ENCODE measurements at regions not wholly inside any gene's neighbourhood (a gene's known extent, or its start where the extent isn't known, plus 50 kb on each side); places are given as distances from the start of the nearest gene placed in this dataset.

GRCh38 chr16:74053312-74053711, 243.3 kb upstream of the PSMD7 start:
- Histone ChIP-seq H3K36me3 (ENCODE audit: control insufficient read depth in 2 of 4, insufficient read depth in 4 of 4, low read length in 3 of 4) (no peaks in the 10 kb centered on the region), H3K9ac (replicated peaks in 1 of 4; ENCODE audit: extremely low read depth in 1 of 4, low read depth in 3 of 4, low read length in 3 of 4) (no peak overlapping the region), H3K27me3 (replicated peaks in 1 of 4; ENCODE audit: control insufficient read depth in 3 of 4, extremely low read depth in 1 of 4, insufficient read depth in 3 of 4, low read length in 3 of 4) (no peaks in the 10 kb centered on the region), H3K79me2 (ENCODE audit: control insufficient read depth in 1 of 2, insufficient read depth in 2 of 2, low read length in 2 of 2) (no peaks in the 10 kb centered on the region), H2AK5ac (ENCODE audit: low read depth, low read length) (no peak overlapping the region), H2BK15ac (ENCODE audit: low read length) (no peak overlapping the region), H2BK5ac (ENCODE audit: low read depth, low read length) (no peak overlapping the region), H3K9me3 (ENCODE audit: insufficient read depth in 2 of 2, low read depth in 1 of 2, low read length in 1 of 2) (peaks cover 7 to 13% of the 10 kb centered on the region in 2 experiments; a peak in 2 of 4 replicates), H3K4me2 (ENCODE audit: insufficient read depth in 1 of 2, low read depth in 2 of 2, low read length in 2 of 2) (no peak overlapping the region), H3K79me1 (ENCODE audit: low read depth, low read length) (no peaks in the 10 kb centered on the region), H3K18ac (ENCODE audit: extremely low read depth, low read length) (no peak overlapping the region), H4K8ac (ENCODE audit: extremely low read depth, insufficient read depth, low read length) (no peak overlapping the region), H3K23ac (ENCODE audit: insufficient read length) (no peak overlapping the region), H3K14ac (ENCODE audit: insufficient read length) (no peak overlapping the region), H2BK20ac (ENCODE audit: low read length) (no peak overlapping the region), H4K5ac (ENCODE audit: insufficient read length, low read depth, low read length) (no peak overlapping the region), H3K27ac (ENCODE audit: low read depth, low read length) (no peak overlapping the region), H3K56ac (replicated peaks; ENCODE audit: insufficient read length, low read depth, low read length) (no peak overlapping the region), H2BK120ac (replicated peaks; ENCODE audit: low read depth, low read length) (no peak overlapping the region), H4K91ac (replicated peaks; ENCODE audit: insufficient read length, low read length) (no peak overlapping the region), H3K4me1 (replicated peaks in 1 of 4; ENCODE audit: control insufficient read depth in 3 of 4, insufficient read depth in 4 of 4, low read length in 3 of 4) (no peaks in the 10 kb centered on the region), H4K20me1 (replicated peaks in 1 of 2; ENCODE audit: control insufficient read depth in 1 of 2, insufficient read depth in 2 of 2, low read length in 2 of 2) (no peaks in the 10 kb centered on the region), H3K4ac (replicated peaks; ENCODE audit: insufficient read length, low read depth, low read length) (no peak overlapping the region), H3K23me2 (ENCODE audit: low read depth, low read length) (no peaks in the 10 kb centered on the region; the same call in 1 of the 2 replicates), H2AFZ (ENCODE audit: low read length) (no peak overlapping the region), H2BK12ac (ENCODE audit: low read depth, low read length) (no peak overlapping the region), H3K4me3 (ENCODE audit: extremely low read depth in 1 of 4, insufficient read depth in 2 of 4, low read depth in 3 of 4, low read length in 4 of 4) (no peak overlapping the region)
- DNase-seq (ENCODE audit: low read depth in 1 of 2, low spot score in 2 of 2), result no peak
- ChIA-PET CTCF (ENCODE audit: partially characterized antibody) (interaction anchor here (0.7 to 1.1 kb wide), 2 partner anchors 9 to 10 kb away, joined by 3 read pairs; no protein-coding TSS in a partner anchor), POLR2A (ENCODE audit: partially characterized antibody) (no interaction called here)
- FAIRE-seq, result no peak
- 75% methylated on average over 1 of the region's 1 CpG; no CpG with 5 or more reads in 1 of the 2 experiments for WGBS, 2 experiments (ENCODE audit: extremely low coverage in 1 of 2, insufficient coverage in 1 of 2, insufficient read length in 1 of 2, insufficient replicate concordance in 2 of 2, low coverage in 1 of 2, low lambda C conversion rate in 2 of 2, missing lambda C conversion rate in 1 of 2)
- TF ChIP-seq YY1 (IDR thresholded peaks at IDR 0.05; ENCODE audit: low read depth, low read length) (no peak), FOSL1 (IDR thresholded peaks at IDR 0.05; ENCODE audit: insufficient read depth, low read depth, low read length) (no peak), POLR2AphosphoS5 (IDR thresholded peaks at IDR 0.05; ENCODE audit: low read depth, low read length) (no peak), EZH2 (IDR thresholded peaks at IDR 0.05; ENCODE audit: low read depth, low read length, severe bottlenecking) (no peak), RNF2 (IDR thresholded peaks at IDR 0.05; ENCODE audit: borderline replicate concordance, low read depth, low read length, missing control alignments, poor library complexity, severe bottlenecking) (no peak), SIN3A (conservative IDR thresholded peaks at IDR 0.05 in 1 of 2, IDR thresholded peaks at IDR 0.05 in 1 of 2; ENCODE audit: low read depth in 1 of 2, low read length in 2 of 2) (no peak), CBX8 (IDR thresholded peaks at IDR 0.05; ENCODE audit: borderline replicate concordance, low read depth, low read length) (no peak), RBBP5 (IDR thresholded peaks at IDR 0.05; ENCODE audit: borderline replicate concordance, low read depth, low read length) (no peak), TEAD4 (IDR thresholded peaks at IDR 0.05; ENCODE audit: low read depth, low read length) (no peak), ATF2 (IDR thresholded peaks at IDR 0.05; ENCODE audit: low read length) (no peak), RAD21 (IDR thresholded peaks at IDR 0.05 in 1 of 2, conservative IDR thresholded peaks at IDR 0.05 in 1 of 2; ENCODE audit: low read depth in 2 of 2, low read length in 2 of 2) (no peak)

Measured in H1 (cell line).